Transverse colon (tissue), 4 donors: ENCODE measurements at regions not wholly inside any gene's neighbourhood (a gene's known extent, or its start where the extent isn't known, plus 50 kb on each side); places are given as distances from the start of the nearest gene placed in this dataset.

Source experiments
- DNase-seq: peaks from one replicate; pipeline ENCODE4 v3.0.0-alpha.2; 2019
- H3K27ac ChIP-seq, 4 donors: fragments of 200-600 bp; sonication (generic); 2 replicates each; pipeline ENCODE4 v1.5.1; 2016 to 2018; ENCODE audit warnings: inconsistent platforms in 4 of 4
- H3K27me3 ChIP-seq: fragments of 200-600 bp; sonication (generic); 2 replicates; pipeline ENCODE4 v1.5.1; 2017; ENCODE audit warnings: inconsistent platforms
- H3K36me3 ChIP-seq, 4 donors: fragments of 200-600 bp; sonication (generic); 2 replicates each; pipeline ENCODE4 v1.5.1; 2017 to 2019; ENCODE audit warnings: inconsistent platforms in 4 of 4
- H3K4me1 ChIP-seq, 4 donors: fragments of 200-600 bp; sonication (generic); 2 replicates each; pipeline ENCODE4 v1.5.1; 2017 to 2020; ENCODE audit warnings: inconsistent platforms in 4 of 4
- H3K4me3 ChIP-seq, 4 donors: fragments of 200-600 bp; sonication (generic); 1 replicate in 1 of 4; 2 replicates in 3 of 4; pipeline versions ENCODE4 v1.5.1 to v1.6.1; 2017 to 2019; ENCODE audit warnings: inconsistent platforms in 4 of 4
- H3K9me3 ChIP-seq, 2 donors: fragments of 200-600 bp; sonication (generic); 2 replicates each; pipeline ENCODE4 v1.5.1; 2017 to 2019; ENCODE audit warnings: inconsistent platforms in 2 of 2
- EP300 ChIP-seq: sonication (generic); formaldehyde crosslinking; IDR thresholded peaks from one replicate; pipeline ENCODE4 v1.6.1; 2017; ENCODE audit warnings: antibody characterized with exemption, low read depth
- POLR2A ChIP-seq: fragments of 450-650 bp; IDR thresholded peaks from one replicate; pipeline ENCODE4 v1.6.1; 2016; ENCODE audit warnings: antibody characterized with exemption, mild to moderate bottlenecking, moderate library complexity
- POLR2AphosphoS5 ChIP-seq, 3 donors: sonication (generic); formaldehyde crosslinking; IDR thresholded peaks; one replicate each; pipeline ENCODE4 v1.6.1; 2016; ENCODE audit warnings: antibody characterized with exemption in 3 of 3
- WGBS, 2 donors: methylation state at CpG; one replicate each; pipeline ENCODE4 v1.1.5; 2018; ENCODE audit warnings: low coverage in 1 of 2; 5-methylcytosine and 5-hydroxymethylcytosine counted together
- in situ Hi-C, 4 donors: fragments of 200-750 bp; cut with MboI; loops; one replicate each; pipeline versions ENCODE4 v1.15.0 to v1.15.1; 2017; ENCODE audit warnings: low sequenced_read_pairs in 3 of 4, low pct_ligation_motif_present in 1 of 4, low pct_unique_long_range_greater_than_20kb in 1 of 4
- intact Hi-C: fragments of 100-400 bp; cut with DNase I; formaldehyde crosslinking; loops from one replicate; pipeline ENCODE4 v1.15.1; 2023; ENCODE audit warnings: low total_unique reads
- TF ChIP-seq, protein P1 (sequence below), 5 experiments: fragments of 200-600 bp in 3 of 5; fragments of 450-650 bp in 2 of 5; sonication (generic) in 3 of 5; IDR thresholded peaks; 1 replicate in 2 of 5; 2 replicates in 3 of 5; pipeline ENCODE4 v1.5.1; 2016 to 2017; ENCODE audit warnings: antibody characterized with exemption in 5 of 5, inconsistent platforms in 3 of 5, mild to moderate bottlenecking in 2 of 5, moderate library complexity in 1 of 5

DNA sequence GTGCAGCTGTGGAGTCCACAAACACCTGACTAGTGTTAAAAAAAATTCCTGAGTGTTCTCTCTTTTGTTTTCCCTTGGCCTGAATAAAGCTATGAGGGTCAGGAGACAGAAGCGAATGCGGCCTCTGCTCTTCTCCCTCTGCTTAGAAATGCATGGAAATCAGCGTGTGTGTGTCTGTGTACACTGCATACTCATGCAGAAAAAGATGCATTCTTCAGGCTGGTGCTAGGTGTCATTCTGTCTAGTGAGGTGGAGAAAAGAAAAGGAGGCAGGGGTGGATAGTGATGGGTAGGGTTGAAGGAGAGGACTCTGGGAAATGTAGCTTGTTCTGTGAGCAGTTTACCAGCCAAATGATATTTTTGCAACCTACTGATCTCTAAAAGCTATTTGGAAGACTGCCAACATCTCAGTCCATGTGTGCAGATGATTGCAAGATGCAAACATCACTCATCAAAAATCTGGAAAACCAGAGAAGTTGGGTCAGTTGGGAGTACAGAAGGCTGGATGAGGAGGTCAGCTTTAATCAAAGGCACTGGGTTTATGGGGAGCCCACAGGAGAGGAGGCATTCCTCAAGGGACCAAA is 177.7 kb downstream of the INSIG2 start:
- H3K27ac ChIP-seq = no peak overlapping the region
- H3K36me3 ChIP-seq = no peaks in the 10 kb centered on the region
- intact Hi-C loops = no loop called here
- DNase-seq = no peak
- no peaks in the 10 kb centered on the region for H3K9me3 ChIP-seq
- TF ChIP-seq POLR2A = no peak
- no peak for TF ChIP-seq POLR2AphosphoS5 (IDR thresholded peaks at IDR 0.05)
- no peak for TF ChIP-seq EP300
- TF ChIP-seq, protein P1, sequence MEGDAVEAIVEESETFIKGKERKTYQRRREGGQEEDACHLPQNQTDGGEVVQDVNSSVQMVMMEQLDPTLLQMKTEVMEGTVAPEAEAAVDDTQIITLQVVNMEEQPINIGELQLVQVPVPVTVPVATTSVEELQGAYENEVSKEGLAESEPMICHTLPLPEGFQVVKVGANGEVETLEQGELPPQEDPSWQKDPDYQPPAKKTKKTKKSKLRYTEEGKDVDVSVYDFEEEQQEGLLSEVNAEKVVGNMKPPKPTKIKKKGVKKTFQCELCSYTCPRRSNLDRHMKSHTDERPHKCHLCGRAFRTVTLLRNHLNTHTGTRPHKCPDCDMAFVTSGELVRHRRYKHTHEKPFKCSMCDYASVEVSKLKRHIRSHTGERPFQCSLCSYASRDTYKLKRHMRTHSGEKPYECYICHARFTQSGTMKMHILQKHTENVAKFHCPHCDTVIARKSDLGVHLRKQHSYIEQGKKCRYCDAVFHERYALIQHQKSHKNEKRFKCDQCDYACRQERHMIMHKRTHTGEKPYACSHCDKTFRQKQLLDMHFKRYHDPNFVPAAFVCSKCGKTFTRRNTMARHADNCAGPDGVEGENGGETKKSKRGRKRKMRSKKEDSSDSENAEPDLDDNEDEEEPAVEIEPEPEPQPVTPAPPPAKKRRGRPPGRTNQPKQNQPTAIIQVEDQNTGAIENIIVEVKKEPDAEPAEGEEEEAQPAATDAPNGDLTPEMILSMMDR (IDR thresholded peaks at IDR 0.05) = no peak
- no peak overlapping the region for H3K4me3 ChIP-seq
- WGBS, 2 donors = 90% methylated on average over 3 of the region's 3 CpGs
- H3K27me3 ChIP-seq = no peaks in the 10 kb centered on the region
- in situ Hi-C loops = no loop called here
- no peaks in the 10 kb centered on the region for H3K4me1 ChIP-seq

DNA sequence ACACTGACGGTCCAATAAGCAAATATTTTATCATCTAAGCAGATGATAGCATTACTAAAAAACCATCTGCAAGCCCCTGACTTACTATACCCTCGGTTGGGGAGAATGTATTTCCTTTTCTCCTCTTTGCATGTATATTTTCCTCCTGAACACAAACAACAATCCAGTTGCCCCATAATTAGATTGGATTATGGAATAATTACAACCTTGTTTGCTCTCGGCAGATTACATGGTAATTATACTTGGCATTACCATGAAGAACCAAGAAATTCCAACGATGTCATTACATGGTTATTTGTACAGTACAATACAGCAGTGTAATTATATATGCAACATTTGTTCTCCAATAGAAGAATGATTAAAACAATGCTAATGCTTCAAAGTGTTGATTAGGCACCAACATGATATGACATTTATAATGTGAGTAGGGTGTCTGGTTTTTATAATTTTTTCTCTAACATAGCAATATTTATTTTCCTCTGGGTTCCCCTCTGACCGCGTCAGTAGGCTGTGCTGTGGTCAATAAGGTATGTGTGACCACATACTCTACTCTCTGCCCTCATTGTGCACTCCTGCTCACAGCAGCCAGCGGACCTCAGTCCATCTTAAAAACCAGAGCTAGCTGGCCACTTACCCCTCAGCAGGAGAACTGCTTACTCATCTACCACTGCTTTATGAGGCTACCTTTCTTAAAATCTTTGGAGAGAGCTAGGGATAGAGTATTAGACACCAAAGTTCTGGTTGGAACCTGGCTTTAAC is 176.1 kb downstream of the INSIG2 start:
- Histone ChIP-seq H3K9me3 (no peaks in the 10 kb centered on the region), H3K27ac (no peak overlapping the region), H3K27me3 (no peaks in the 10 kb centered on the region), H3K4me1 (no peaks in the 10 kb centered on the region), H3K4me3 (no peak overlapping the region), H3K36me3 (no peaks in the 10 kb centered on the region)
- DNase-seq = no peak
- 68 to 76% methylated on average over 6 to 7 of the region's 7 CpGs for WGBS, 2 donors
- TF ChIP-seq POLR2AphosphoS5 (IDR thresholded peaks at IDR 0.05) = no peak
- TF ChIP-seq, protein P1 (IDR thresholded peaks at IDR 0.05) = no peak
- TF ChIP-seq EP300 = no peak
- no peak for TF ChIP-seq POLR2A
- intact Hi-C loops = no loop called here
- in situ Hi-C loops = no loop called here

DNA sequence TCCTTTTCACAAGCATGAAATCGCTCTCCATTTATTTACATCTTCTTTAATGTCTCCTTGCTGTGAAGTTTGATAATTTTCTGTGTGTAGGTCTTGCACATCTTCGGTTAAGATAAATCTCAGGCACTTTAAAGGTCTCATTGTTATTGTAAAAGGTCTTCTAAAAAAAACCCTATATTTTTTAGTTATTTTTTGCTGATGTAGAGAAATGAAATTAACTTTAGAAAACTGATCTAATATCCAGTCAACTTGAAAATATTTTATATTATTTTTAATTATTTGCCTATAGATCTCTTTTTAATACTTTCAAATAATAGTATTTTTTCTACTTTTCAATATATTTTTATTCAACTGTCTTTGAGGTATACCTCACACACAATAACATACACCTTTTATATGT is 169.4 kb downstream of the INSIG2 start:
- 80 to 82% methylated on average over 2 of the region's 2 CpGs for whole genome bisulfite sequencing, 2 donors
- Histone ChIP-seq H3K4me3 (no peak overlapping the region), H3K27me3 (no peaks in the 10 kb centered on the region), H3K36me3 (no peaks in the 10 kb centered on the region), H3K9me3 (peaks cover 0 to 3% of the 10 kb centered on the region in 2 donors), H3K4me1 (no peaks in the 10 kb centered on the region), H3K27ac (no peak overlapping the region)
- intact Hi-C loops = no loop called here
- in situ Hi-C loops = no loop called here
- TF ChIP-seq EP300 (no peak), POLR2A (no peak), POLR2AphosphoS5 (IDR thresholded peaks at IDR 0.05) (no peak)
- TF ChIP-seq, protein P1 (IDR thresholded peaks at IDR 0.05) = no peak
- DNase-seq = no peak

DNA sequence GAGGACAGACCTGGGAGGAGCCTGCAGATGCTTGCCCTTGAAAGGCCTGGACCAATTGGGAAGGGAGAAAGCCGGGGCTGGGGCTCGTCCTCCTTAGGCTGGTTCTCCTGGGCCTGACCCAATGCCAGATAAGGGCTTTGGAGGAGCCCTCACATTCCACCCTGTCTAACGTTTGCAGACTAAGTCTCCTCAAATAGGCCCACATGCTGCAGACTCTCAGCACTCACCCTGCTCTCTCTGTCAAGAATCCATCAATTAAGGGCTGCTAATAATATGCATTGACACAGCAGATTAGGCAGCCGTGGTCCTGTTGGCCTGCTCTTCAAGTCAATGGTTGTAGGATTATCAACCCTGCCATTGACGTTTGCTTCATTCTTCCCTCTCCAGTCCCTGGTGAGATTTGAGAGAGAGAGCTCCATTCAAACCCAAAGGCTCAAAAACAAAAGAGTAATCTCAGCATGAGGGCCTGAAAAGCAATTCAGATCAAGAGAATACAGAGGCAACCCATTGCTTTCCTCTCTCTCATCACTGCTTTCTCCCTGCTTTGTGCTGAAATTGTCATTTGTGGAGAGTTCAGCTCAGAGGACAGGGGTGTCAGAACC is 167.6 kb downstream of the INSIG2 start:
- intact Hi-C loops (no loop called here), in situ Hi-C loops (no loop called here)
- no peak overlapping the region for H3K4me3 ChIP-seq
- H3K27ac ChIP-seq = no peak overlapping the region
- DNase-seq = no peak
- H3K27me3 ChIP-seq = no peaks in the 10 kb centered on the region
- 72% methylated on average over 5 of the region's 5 CpGs; no CpG with 5 or more reads in 1 of the 2 donors for WGBS, 2 donors
- TF ChIP-seq POLR2AphosphoS5 (IDR thresholded peaks at IDR 0.05) = no peak
- no peak for TF ChIP-seq POLR2A
- TF ChIP-seq, protein P1 (IDR thresholded peaks at IDR 0.05) = no peak
- no peak for TF ChIP-seq EP300
- H3K4me1 ChIP-seq = no peaks in the 10 kb centered on the region
- peaks cover 0 to 3% of the 10 kb centered on the region in 2 donors for H3K9me3 ChIP-seq
- no peaks in the 10 kb centered on the region for H3K36me3 ChIP-seq
